PC-9 (cell line): ENCODE measurements at regions not wholly inside any gene's neighbourhood (a gene's known extent, or its start where the extent isn't known, plus 50 kb on each side); places are given as distances from the start of the nearest gene placed in this dataset.

Source experiments
- BruUV-seq: library from RNA; stranded (reverse); fragments of 400-500 nt; replicated peaks from 2 replicates; lab custom pipeline; 2021; lab: Mats Ljungman, UMichigan
- CTCF ChIA-PET: fragments of 300-600 bp; sonication (Branson Sonifier 250); formaldehyde crosslinking; loops from one replicate; lab custom pipeline; 2022; ENCODE audit warnings: antibody characterized with exemption; lab: Charles Lee
- POLR2A ChIA-PET: fragments of 300-600 bp; sonication (Branson Sonifier 250); formaldehyde crosslinking; loops from one replicate; lab custom pipeline; 2022; ENCODE audit warnings: antibody characterized with exemption; ENCODE audit not compliant: unreplicated experiment; lab: Charles Lee
- DNase-seq, 2 experiments: peaks; one replicate each; pipeline versions ENCODE4 v3.0.0 to v3.0.0-alpha.2; 2015 to 2022; ENCODE audit warnings: mixed read lengths in 1 of 2
- H2AFZ ChIP-seq: fragments of 200-600 bp; sonication (generic); 2 replicates; pipeline ENCODE4 v1.8.1; 2017; ENCODE audit warnings: antibody characterized with exemption
- H3F3A ChIP-seq: fragments of 200-600 bp; sonication (generic); 2 replicates; pipeline ENCODE4 v1.8.1; 2017; ENCODE audit warnings: antibody characterized with exemption, mild to moderate bottlenecking, low read depth; ENCODE audit not compliant: insufficient read depth
- H3K27ac ChIP-seq: fragments of 200-600 bp; sonication (generic); 2 replicates; pipeline ENCODE4 v1.6.1; 2016; ENCODE audit warnings: mixed run types
- H3K27me3 ChIP-seq: fragments of 200-600 bp; sonication (generic); 2 replicates; pipeline ENCODE4 v1.6.1; 2016; ENCODE audit warnings: low read depth, mixed run types; ENCODE audit not compliant: insufficient read depth
- H3K36me3 ChIP-seq: fragments of 200-600 bp; sonication (generic); 2 replicates; pipeline ENCODE4 v1.6.1; 2016; ENCODE audit warnings: low read depth, mixed run types
- H3K4me1 ChIP-seq: fragments of 200-600 bp; sonication (generic); replicated peaks from 2 replicates; pipeline ENCODE4 v1.6.1; 2016; ENCODE audit warnings: mixed run types; ENCODE audit not compliant: insufficient read depth
- H3K4me2 ChIP-seq: fragments of 200-600 bp; sonication (generic); 2 replicates; pipeline ENCODE4 v1.6.1; 2017; ENCODE audit warnings: mixed run types
- H3K4me3 ChIP-seq: fragments of 200-600 bp; sonication (generic); 2 replicates; pipeline ENCODE4 v1.6.1; 2016; ENCODE audit warnings: mixed run types
- H3K79me2 ChIP-seq: fragments of 200-600 bp; sonication (generic); 2 replicates; pipeline ENCODE4 v1.6.1; 2017; ENCODE audit warnings: low read depth, mixed run types
- H3K9me2 ChIP-seq: fragments of 200-600 bp; sonication (generic); 2 replicates; pipeline ENCODE4 v1.8.1; 2017; ENCODE audit warnings: mild to moderate bottlenecking; ENCODE audit not compliant: insufficient read depth
- H3K9me3 ChIP-seq: fragments of 200-600 bp; sonication (generic); 2 replicates; pipeline ENCODE4 v1.8.1; 2016; ENCODE audit warnings: low read depth; ENCODE audit not compliant: insufficient read depth
- H4K20me1 ChIP-seq: fragments of 200-600 bp; sonication (generic); 2 replicates; pipeline ENCODE4 v1.8.1; 2017; ENCODE audit not compliant: insufficient read depth
- CTCF ChIP-seq: fragments of 200-600 bp; sonication (generic); conservative IDR thresholded peaks from 2 replicates; pipeline ENCODE4 v1.6.1; 2017; ENCODE audit warnings: mixed run types, antibody characterized with exemption, mild to moderate bottlenecking, moderate library complexity
- EZH2 ChIP-seq: fragments of 200-600 bp; sonication (generic); IDR thresholded peaks from 2 replicates; pipeline ENCODE4 v1.8.0; 2017; ENCODE audit warnings: antibody characterized with exemption, low read depth
- intact Hi-C: fragments of 100-400 bp; cut with micrococcal nuclease; formaldehyde crosslinking; loops from one replicate; pipeline ENCODE4 v1.10.0; 2022; ENCODE audit not compliant: unreplicated experiment

- CTCF ChIA-PET = no interaction called here
- H2AFZ ChIP-seq = no peak overlapping the region
- no peaks in the 10 kb centered on the region for H3K4me1 ChIP-seq
Observed at GRCh38 chr20:63077705-63078104, 70.9 kb upstream of the BHLHE23 start.

GRCh38 chr20:63076421-63076820 is 69.7 kb upstream of the BHLHE23 start:
- H3K9me2 ChIP-seq = no peaks in the 10 kb centered on the region
- H3F3A ChIP-seq = no peaks in the 10 kb centered on the region
- H3K4me3 ChIP-seq = no peak overlapping the region
- ChIA-PET POLR2A (no interaction called here), CTCF (no interaction called here)
- H3K27me3 ChIP-seq = peaks cover 74% of the 10 kb centered on the region
- no TSS peak for BruUV-seq
- intact Hi-C loops = no loop called here
- no peaks in the 10 kb centered on the region for H3K79me2 ChIP-seq
- 0 out of 2 replicates have a peak, but pooled peaks cover 3% of the 10 kb centered on the region for H4K20me1 ChIP-seq
- H3K27ac ChIP-seq = no peak overlapping the region
- H2AFZ ChIP-seq = no peak overlapping the region
- H3K4me2 ChIP-seq = no peak overlapping the region
- no peaks in the 10 kb centered on the region for H3K9me3 ChIP-seq
- no peaks in the 10 kb centered on the region for H3K4me1 ChIP-seq
- no peaks in the 10 kb centered on the region for H3K36me3 ChIP-seq
- no peak for TF ChIP-seq EZH2
- no peak for TF ChIP-seq CTCF
- DNase-seq = no peak

More at GRCh38 chr20:63077705-63078104, 70.9 kb upstream of the BHLHE23 start:
- no peaks in the 10 kb centered on the region for H3K36me3 ChIP-seq
- H3K4me2 ChIP-seq = no peak overlapping the region
- H3F3A ChIP-seq = no peaks in the 10 kb centered on the region
- intact Hi-C loops = no loop called here
- H3K79me2 ChIP-seq = no peaks in the 10 kb centered on the region
- POLR2A ChIA-PET = no interaction called here
- TF ChIP-seq CTCF (no peak), EZH2 (no peak)
- no peak overlapping the region for H3K27ac ChIP-seq
- H4K20me1 ChIP-seq = 0 out of 2 replicates have a peak, but pooled peaks cover 3% of the 10 kb centered on the region
- H3K9me3 ChIP-seq = no peaks in the 10 kb centered on the region
- no peak for DNase-seq
- peaks cover 80% of the 10 kb centered on the region for H3K27me3 ChIP-seq
- H3K9me2 ChIP-seq = no peaks in the 10 kb centered on the region
- no peak overlapping the region for H3K4me3 ChIP-seq
- BruUV-seq = no TSS peak

- BruUV-seq = no TSS peak
- no peaks in the 10 kb centered on the region for H3K9me2 ChIP-seq
- no peaks in the 10 kb centered on the region for H3K79me2 ChIP-seq
- H3K27me3 ChIP-seq = peaks cover 75% of the 10 kb centered on the region
- H3K9me3 ChIP-seq = no peaks in the 10 kb centered on the region
- H4K20me1 ChIP-seq = 0 out of 2 replicates have a peak, but pooled peaks cover 3% of the 10 kb centered on the region
- H3K4me1 ChIP-seq = no peaks in the 10 kb centered on the region
- H3F3A ChIP-seq = no peaks in the 10 kb centered on the region
- H3K4me2 ChIP-seq = no peak overlapping the region
- ChIA-PET POLR2A (no interaction called here), CTCF (no interaction called here)
- TF ChIP-seq CTCF (no peak), EZH2 (no peak)
- no peaks in the 10 kb centered on the region for H3K36me3 ChIP-seq
- intact Hi-C loops = no loop called here
- H2AFZ ChIP-seq = no peak overlapping the region
- no peak overlapping the region for H3K4me3 ChIP-seq
- no peak for DNase-seq
- no peak overlapping the region for H3K27ac ChIP-seq
Observed at GRCh38 chr20:63074631-63075030, 67.9 kb upstream of the BHLHE23 start.
